Naive thymus-derived CD4-positive, alpha-beta T cell (primary cell): ENCODE measurements at regions not wholly inside any gene's neighbourhood (a gene's known extent, or its start where the extent isn't known, plus 50 kb on each side); places are given as distances from the start of the nearest gene placed in this dataset.
A peak's percentile ranks its signal among the peaks of the same experiment; 100 is the strongest.
"Not testable (repeated sequence)": the region's sequence is repeated elsewhere in the genome, so short reads cannot be mapped to it uniquely, and the experiment has no call there.

Experiments used
- ATAC-seq: fragments of 150-1000 bp; cut with Tn5 transposase; 2 replicates; pipeline ENCODE4 v1.10.0; 2021; ENCODE audit warnings: mild to moderate bottlenecking, moderate library complexity
- CTCF ChIA-PET: fragments of 350-600 bp; sonication (Branson Sonifier 250); formaldehyde crosslinking; loops from one replicate; lab custom pipeline; 2021; ENCODE audit warnings: antibody characterized with exemption; lab: Charles Lee
- POLR2A ChIA-PET: fragments of 350-600 bp; sonication (Branson Sonifier 250); formaldehyde crosslinking; loops from one replicate; lab custom pipeline; 2021; ENCODE audit warnings: antibody characterized with exemption, inconsistent platforms; lab: Charles Lee
- DNase-seq, 9 donors: peaks; one replicate each; pipeline versions ENCODE4 v3.0.0 to v3.0.0-alpha.2; 2020 to 2022; ENCODE audit warnings: mixed read lengths in 1 of 9
- H3K27ac ChIP-seq: one replicate; pipeline ENCODE4 v1.7.0; 2013; ENCODE audit warnings: mild to moderate bottlenecking, low read depth, low read length, moderate library complexity
- H3K27me3 ChIP-seq, 2 donors: one replicate each; pipeline ENCODE4 v1.7.0; 2013; ENCODE audit warnings: low read length in 2 of 2, mild to moderate bottlenecking in 2 of 2, moderate library complexity in 2 of 2; ENCODE audit not compliant: control insufficient read depth in 2 of 2, insufficient read depth in 2 of 2
- H3K36me3 ChIP-seq, 3 experiments: 1 replicate in 2 of 3; 2 replicates in 1 of 3; pipeline ENCODE4 v1.7.0; 2013; ENCODE audit warnings: low read length in 3 of 3, mild to moderate bottlenecking in 3 of 3, moderate library complexity in 1 of 3; ENCODE audit not compliant: insufficient read depth in 3 of 3, control insufficient read depth in 2 of 3
- H3K4me1 ChIP-seq, 2 donors: one replicate each; pipeline ENCODE4 v1.7.0; 2013; ENCODE audit warnings: low read length in 2 of 2, mild to moderate bottlenecking in 2 of 2, moderate library complexity in 1 of 2; ENCODE audit not compliant: control insufficient read depth in 2 of 2, insufficient read depth in 2 of 2
- H3K4me3 ChIP-seq: 2 replicates; pipeline ENCODE4 v1.7.0; 2013; ENCODE audit warnings: mild to moderate bottlenecking, low read length
- H3K9me3 ChIP-seq, 3 experiments: 1 replicate in 2 of 3; 2 replicates in 1 of 3; pipeline ENCODE4 v1.7.0; 2013; ENCODE audit warnings: low read length in 3 of 3; ENCODE audit not compliant: control insufficient read depth in 2 of 3
- H3K27ac Mint-ChIP-seq, 9 donors: one replicate each; pipeline ENCODE4 v1.8.0; 2020 to 2022; ENCODE audit warnings: mixed read lengths in 9 of 9, mild to moderate bottlenecking in 8 of 9, moderate library complexity in 5 of 9, inconsistent platforms in 2 of 9
- H3K27me3 Mint-ChIP-seq, 5 donors: one replicate each; pipeline ENCODE4 v1.8.0; 2021 to 2022; ENCODE audit warnings: mixed read lengths in 5 of 5, mild to moderate bottlenecking in 1 of 5
- H3K36me3 Mint-ChIP-seq, 5 donors: one replicate each; pipeline ENCODE4 v1.8.0; 2020 to 2022; ENCODE audit warnings: mixed read lengths in 5 of 5, mild to moderate bottlenecking in 3 of 5, inconsistent platforms in 1 of 5
- H3K4me1 Mint-ChIP-seq, 7 donors: one replicate each; pipeline ENCODE4 v1.8.0; 2020 to 2022; ENCODE audit warnings: mixed read lengths in 7 of 7, mild to moderate bottlenecking in 3 of 7, inconsistent platforms in 1 of 7
- H3K4me3 Mint-ChIP-seq, 10 donors: one replicate each; pipeline ENCODE4 v1.8.0; 2020 to 2022; ENCODE audit warnings: mild to moderate bottlenecking in 10 of 10, mixed read lengths in 10 of 10, moderate library complexity in 6 of 10, inconsistent platforms in 2 of 10
- H3K9me3 Mint-ChIP-seq, 11 donors: one replicate each; pipeline ENCODE4 v1.8.0; 2020 to 2022; ENCODE audit warnings: mixed read lengths in 11 of 11, mild to moderate bottlenecking in 4 of 11, inconsistent platforms in 1 of 11, moderate library complexity in 1 of 11
- intact Hi-C, 2 donors: fragments of 100-400 bp; cut with micrococcal nuclease; formaldehyde crosslinking; loops; one replicate each; pipeline ENCODE4 v1.15.1; 2023

DNA sequence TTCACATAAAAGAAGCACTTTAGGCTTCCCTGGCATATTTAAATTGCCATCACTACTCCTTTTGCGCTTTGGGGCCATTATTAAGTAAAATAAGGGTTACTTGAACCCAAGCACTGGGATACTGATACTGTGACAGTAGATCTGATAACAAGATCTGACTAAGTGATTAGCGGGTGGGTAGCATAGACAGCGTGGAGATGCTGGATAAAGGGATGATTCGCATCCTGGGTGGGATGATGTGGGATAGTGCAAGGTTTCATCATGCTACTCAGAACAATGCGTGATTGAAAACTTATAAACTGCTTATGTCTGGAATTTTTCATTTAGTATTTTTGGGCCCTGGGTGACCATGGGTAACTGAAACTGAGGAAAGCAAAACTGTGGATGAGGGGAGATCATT is 75.1 kb downstream of the PTTG1 start:
- H3K9me3 ChIP-seq = no peaks in the 10 kb centered on the region
- Mint-ChIP-seq H3K27me3 (peaks cover 0 to 2% (median 0%) of the 10 kb centered on the region in 5 donors), H3K36me3 (peaks cover 0 to 9% (median 0%) of the 10 kb centered on the region in 5 donors), H3K4me1 (peaks cover 0 to 25% (median 0%) of the 10 kb centered on the region in 7 donors), H3K27ac (no peak overlapping the region), H3K9me3 (no peaks in the 10 kb centered on the region), H3K4me3 (no peak overlapping the region)
- no peak overlapping the region for H3K27ac ChIP-seq
- ChIA-PET POLR2A (no interaction called here), CTCF (no interaction called here)
- DNase-seq = no peak
- no peaks in the 10 kb centered on the region for H3K36me3 ChIP-seq
- no peaks in the 10 kb centered on the region for H3K4me1 ChIP-seq
- intact Hi-C loops = no loop called here
- ATAC-seq = no peak
- H3K4me3 ChIP-seq = no peak overlapping the region
- H3K27me3 ChIP-seq = no peaks in the 10 kb centered on the region

DNA sequence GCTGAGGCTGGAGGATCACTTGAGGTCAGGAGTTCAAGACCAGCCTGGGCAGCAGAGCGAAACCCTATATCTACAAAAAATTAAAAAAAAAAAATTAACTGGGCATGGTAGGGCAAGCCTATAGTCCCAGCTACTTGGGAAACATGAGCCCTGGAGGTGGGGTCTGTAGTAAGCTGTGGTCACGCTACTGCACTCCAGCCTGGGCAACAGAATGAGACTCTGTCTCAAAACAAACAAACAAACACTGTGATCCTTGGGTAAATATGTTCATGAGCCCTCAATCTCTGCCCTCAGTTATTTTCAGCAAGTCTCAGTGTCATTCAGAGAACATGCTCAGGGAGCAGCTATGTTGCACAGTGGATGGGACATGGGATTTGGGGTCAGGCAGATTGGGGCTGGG is 76.2 kb downstream of the PTTG1 start:
- Histone ChIP-seq H3K27ac (no peak overlapping the region), H3K27me3 (no peaks in the 10 kb centered on the region), H3K4me3 (no peak overlapping the region), H3K9me3 (no peaks in the 10 kb centered on the region), H3K4me1 (no peaks in the 10 kb centered on the region), H3K36me3 (no peaks in the 10 kb centered on the region)
- Mint-ChIP-seq H3K27me3 (peaks cover 0 to 5% (median 0%) of the 10 kb centered on the region in 5 donors), H3K27ac (no peak overlapping the region), H3K4me1 (peaks cover 0 to 23% (median 0%) of the 10 kb centered on the region in 7 donors), H3K36me3 (peaks cover 0 to 9% (median 0%) of the 10 kb centered on the region in 5 donors), H3K4me3 (no peak overlapping the region), H3K9me3 (no peaks in the 10 kb centered on the region)
- intact Hi-C loops = no loop called here
- ChIA-PET CTCF (interaction anchor here (0.7 kb wide), 2 partner anchors 9 to 59 kb away, joined by 3 read pairs; no protein-coding TSS in a partner anchor), POLR2A (no interaction called here)
- no peak for DNase-seq
- no peak for ATAC-seq

DNA sequence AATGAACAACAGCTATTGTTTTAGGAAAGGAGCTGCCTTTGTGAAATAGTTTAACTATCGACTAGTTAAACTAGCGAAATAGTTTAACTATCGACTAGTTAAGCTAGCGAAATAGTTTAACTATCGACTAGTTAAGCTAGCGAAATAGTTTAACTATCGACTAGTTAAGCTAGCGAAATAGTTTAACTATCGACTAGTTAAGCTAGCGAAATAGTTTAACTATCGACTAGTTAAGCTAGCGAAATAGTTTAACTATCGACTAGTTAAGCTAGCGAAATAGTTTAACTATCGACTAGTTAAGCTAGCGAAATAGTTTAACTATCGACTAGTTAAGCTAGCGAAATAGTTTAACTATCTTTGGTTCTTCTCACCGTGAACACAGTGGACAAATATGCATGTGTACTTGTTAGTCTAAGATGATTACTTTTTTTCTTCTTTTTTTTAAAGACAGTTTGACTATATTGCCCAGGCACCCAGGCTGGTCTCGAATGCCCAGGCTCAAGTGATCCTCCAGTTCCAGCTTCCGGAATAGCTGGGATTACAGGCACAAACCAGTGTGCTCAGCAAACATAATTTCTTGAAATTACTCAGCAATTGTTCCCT is 76.9 kb downstream of the PTTG1 start:
- H3K27ac Mint-ChIP-seq, DNase-seq, H3K27ac ChIP-seq, H3K4me3 Mint-ChIP-seq, ATAC-seq, POLR2A ChIA-PET, H3K9me3 ChIP-seq, H3K4me3 ChIP-seq, H3K27me3 ChIP-seq, H3K27me3 Mint-ChIP-seq, intact Hi-C loops, H3K36me3 Mint-ChIP-seq, H3K4me1 ChIP-seq, H3K9me3 Mint-ChIP-seq, H3K36me3 ChIP-seq: not testable (repeated sequence)
- peaks cover 0 to 23% (median 0%) of the 10 kb centered on the region in 7 donors for H3K4me1 Mint-ChIP-seq
- CTCF ChIA-PET = interaction anchor here (0.7 kb wide), 1 partner anchor 8 kb away, joined by 3 read pairs; no protein-coding TSS in a partner anchor

DNA sequence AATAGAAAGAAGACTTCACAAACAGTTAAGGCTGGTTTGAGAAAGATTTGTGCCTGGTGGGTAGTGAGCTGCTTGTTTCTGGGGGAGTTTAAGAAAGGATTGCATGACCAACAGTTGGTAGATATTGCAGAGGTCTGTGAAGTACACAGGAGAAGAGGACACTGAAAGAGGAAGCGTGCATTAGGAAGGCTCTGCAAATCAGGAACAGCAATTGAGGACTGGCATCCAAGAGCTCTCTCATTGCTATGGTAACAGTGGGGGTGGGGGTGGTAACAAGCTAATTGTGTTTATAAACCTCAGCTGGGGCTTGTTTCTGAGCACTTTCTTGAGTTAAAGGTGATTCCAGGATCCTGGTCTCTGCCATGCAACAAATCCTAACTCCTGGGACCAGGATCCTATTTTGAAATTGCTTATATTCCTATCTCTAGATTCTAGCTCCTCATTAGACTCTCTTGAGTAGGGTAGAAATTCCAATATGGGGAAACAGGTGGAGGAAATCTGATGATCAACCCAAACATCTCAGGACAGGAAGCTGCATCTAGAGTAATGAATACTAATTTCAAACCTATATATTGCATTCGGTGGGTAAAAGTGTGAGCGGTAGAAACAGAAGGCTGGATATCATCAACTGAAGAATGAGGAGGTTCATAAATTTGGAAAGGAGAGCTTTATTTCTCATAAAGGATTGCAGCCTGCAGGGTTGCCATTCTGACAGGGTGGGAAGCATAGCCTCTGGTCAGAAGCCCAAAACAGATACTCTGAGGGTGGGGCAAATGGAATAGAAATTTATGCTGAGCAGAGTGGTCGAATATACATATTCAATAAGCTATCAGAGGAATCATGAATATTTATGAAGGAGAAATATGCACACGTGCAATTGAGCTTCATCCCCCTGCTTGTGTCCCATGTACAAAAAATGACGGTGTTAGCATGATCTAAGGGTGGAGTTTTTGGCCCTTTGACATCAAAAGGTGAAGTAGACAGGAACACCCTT is 79.4 kb downstream of the PTTG1 start:
- H3K27me3 ChIP-seq = no peaks in the 10 kb centered on the region
- H3K9me3 ChIP-seq = no peaks in the 10 kb centered on the region
- Mint-ChIP-seq H3K9me3 (no peaks in the 10 kb centered on the region), H3K4me3 (no peak overlapping the region), H3K4me1 (peaks cover under 1 to 32% (median 6%) of the 10 kb centered on the region in 7 donors), H3K36me3 (peaks cover 0 to 2% (median 0%) of the 10 kb centered on the region in 5 donors), H3K27ac (no peak overlapping the region), H3K27me3 (peaks cover 0 to 5% (median 0%) of the 10 kb centered on the region in 5 donors)
- POLR2A ChIA-PET = no interaction called here
- no peaks in the 10 kb centered on the region for H3K36me3 ChIP-seq
- DNase-seq (no peak), ATAC-seq (peak; percentile 61)
- CTCF ChIA-PET = interaction anchor here (0.8 kb wide), 1 partner anchor 63 kb away, joined by 3 read pairs; no protein-coding TSS in a partner anchor
- no peak overlapping the region for H3K4me3 ChIP-seq
- no peak overlapping the region for H3K27ac ChIP-seq
- intact Hi-C loops = loop anchor here in 1 of 2 donors (10.0 kb wide), 1 partner anchor 284 kb away; no protein-coding TSS in a partner anchor
- peaks cover 1 to 9% of the 10 kb centered on the region in 2 donors for H3K4me1 ChIP-seq

DNA sequence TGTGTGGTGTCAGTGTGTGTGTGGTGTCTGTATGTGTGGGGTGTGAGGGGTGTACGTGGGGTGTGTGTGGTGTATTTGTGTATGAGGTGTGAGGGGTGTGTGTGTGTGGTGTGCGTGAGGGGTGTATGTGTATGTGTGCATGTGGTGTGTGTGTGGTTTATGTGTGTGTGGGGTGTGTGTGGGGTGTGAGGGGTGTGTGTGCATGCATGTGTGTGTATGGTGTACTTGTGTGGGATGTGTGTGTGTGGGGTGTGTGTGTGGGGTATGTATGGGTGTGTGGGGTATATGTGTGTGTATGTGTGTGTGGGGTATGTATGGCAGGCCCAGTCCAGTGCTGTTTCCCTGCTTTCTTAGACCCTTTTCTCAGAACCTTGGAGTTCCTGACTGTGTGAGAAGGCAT is 83.3 kb downstream of the PTTG1 start:
- Mint-ChIP-seq H3K4me1 (peaks cover 24 to 50% (median 29%) of the 10 kb centered on the region in 7 donors), H3K4me3 (no peak overlapping the region), H3K27ac (peak overlapping the region in 3 of 9 donors; percentile 9 to 95 (median 29)), H3K27me3 (peaks cover 0 to 5% (median 0%) of the 10 kb centered on the region in 5 donors), H3K9me3 (no peaks in the 10 kb centered on the region), H3K36me3 (no peaks in the 10 kb centered on the region)
- intact Hi-C loops = loop anchor here (5.0 to 10.0 kb wide), 3 partner anchors 83 to 280 kb away; partner anchors contain the start of gene PTTG1 (in 1 of the 2)
- ChIA-PET POLR2A (no interaction called here), CTCF (no interaction called here)
- DNase-seq (no peak), ATAC-seq (no peak)
- Histone ChIP-seq H3K27me3 (no peaks in the 10 kb centered on the region), H3K4me3 (no peak overlapping the region), H3K9me3 (no peaks in the 10 kb centered on the region), H3K27ac (no peak overlapping the region), H3K36me3 (no peaks in the 10 kb centered on the region), H3K4me1 (peaks cover 9 to 32% of the 10 kb centered on the region in 2 donors)
